A204.1 (cell line): ENCODE measurements at regions not wholly inside any gene's neighbourhood (a gene's known extent, or its start where the extent isn't known, plus 50 kb on each side); places are given as distances from the start of the nearest gene placed in this dataset.

Experiments
- FAIRE-seq: peaks from 2 replicates; lab custom pipeline; 2012; peaks lifted over from hg19 to GRCh38; lab: Jason Lieb, UNC

DNA sequence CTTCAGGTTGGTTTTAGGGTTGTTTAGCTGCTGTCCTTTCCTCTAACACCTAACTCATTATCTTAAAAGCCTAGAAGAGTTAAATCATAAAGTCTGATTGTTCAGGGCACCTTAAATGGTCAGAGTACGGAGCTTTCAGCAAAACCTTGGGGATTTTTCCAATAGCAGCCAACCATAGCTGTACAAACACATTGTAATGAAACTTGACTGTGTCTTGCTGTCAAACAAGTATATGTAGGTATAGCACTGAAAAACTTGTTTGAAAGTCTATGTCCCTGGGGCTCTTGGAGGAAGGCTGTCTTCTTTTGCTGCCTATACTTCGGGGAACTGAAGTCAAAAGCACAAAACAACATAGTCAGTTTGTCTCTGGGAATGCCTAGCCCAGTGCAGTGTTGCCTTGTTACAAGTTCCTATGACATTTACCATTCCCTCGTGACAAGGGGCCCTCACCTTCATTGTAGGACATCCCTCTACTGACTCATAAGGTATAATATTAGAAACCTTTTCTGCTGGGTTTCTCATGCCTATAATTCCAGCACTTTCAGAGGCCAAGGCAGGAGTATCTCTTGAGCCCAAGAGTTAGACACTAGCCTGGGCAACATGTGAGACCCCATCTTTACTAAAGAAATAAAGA lies 474.5 kb upstream of the NBEA start:
- no peak for FAIRE-seq

DNA sequence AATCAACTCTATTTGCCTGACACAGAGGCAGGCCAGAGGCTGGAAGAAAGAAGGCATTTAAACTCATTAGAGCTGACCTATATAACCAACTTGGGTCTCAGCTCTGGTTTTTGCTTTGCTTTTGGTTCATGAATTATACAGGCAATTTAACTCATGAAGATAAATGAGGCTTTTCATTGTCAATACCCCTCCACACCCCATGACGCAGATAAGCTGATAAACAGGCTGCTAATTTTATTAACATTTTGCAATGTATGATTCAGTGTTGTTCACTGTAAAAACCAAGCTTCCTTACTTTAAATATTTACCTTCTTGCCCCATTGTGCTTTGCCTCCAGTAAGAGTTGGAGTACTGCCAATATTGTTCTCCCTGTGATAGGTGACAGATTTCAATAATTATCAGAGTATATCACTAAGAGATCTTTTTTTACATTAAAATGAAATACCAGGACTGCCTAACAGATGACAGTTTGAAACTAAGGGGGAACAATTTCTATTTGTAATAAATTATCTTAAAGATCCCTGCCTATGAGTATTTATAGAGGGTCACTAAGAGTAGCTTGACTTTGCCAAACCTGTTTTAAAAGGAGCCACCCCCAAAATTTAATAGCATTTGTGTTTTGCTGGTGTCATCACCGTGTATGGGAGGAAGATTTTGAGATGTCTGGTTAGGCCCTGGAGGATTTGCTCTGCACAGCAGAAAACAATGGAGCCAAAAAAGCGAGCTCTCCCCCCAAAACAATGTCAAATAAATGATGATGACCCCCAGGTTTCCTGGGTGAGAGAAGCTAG lies 472.7 kb upstream of the NBEA start:
- no peak for FAIRE-seq

- no peak for FAIRE-seq
Observed at GRCh38 chr13:34474187-34474868, 467.7 kb upstream of the NBEA start.

GRCh38 chr13:34478376-34478775 lies 463.7 kb upstream of the NBEA start:
- FAIRE-seq, result no peak

- FAIRE-seq, result no peak
Observed at GRCh38 chr13:34502011-34502410, 440.1 kb upstream of the NBEA start.

DNA sequence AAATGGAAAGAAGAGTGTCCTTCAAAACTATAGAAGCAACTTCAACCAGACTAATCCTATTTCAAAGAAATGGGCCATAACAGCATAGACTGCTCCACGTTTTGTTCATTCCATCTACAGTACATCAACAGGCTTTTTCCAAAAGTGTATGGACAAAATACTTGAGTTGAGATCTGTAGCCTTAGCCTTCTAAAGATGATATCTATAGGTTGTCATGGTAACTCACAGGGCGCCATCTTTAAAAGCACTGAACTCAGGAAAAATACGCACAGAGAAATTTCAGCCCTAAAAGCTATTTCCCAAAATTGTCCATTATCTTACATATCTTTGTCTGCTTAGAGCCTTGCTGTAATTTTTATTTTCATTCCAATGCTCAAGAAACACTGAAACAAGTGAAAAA lies 439.4 kb upstream of the NBEA start:
- no peak for FAIRE-seq

DNA sequence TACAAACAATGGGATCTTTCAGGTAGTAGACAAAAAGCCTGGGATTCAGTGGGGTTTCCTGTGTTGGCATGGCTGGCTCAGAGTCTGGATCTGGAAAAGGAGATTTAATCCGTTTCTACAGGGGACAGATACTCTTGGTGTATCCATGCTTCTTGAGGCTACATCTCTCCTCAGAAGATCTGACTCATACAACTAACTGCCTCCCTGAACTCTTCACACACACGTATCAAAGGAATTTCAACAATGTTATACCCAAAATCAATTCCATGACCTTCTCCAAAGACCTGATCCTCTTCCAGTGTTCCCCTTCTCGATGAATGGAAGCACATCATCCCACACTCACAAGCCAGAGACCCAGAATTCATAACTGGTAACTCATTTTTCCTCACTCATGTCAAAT lies 435.3 kb upstream of the NBEA start:
- FAIRE-seq, result no peak

DNA sequence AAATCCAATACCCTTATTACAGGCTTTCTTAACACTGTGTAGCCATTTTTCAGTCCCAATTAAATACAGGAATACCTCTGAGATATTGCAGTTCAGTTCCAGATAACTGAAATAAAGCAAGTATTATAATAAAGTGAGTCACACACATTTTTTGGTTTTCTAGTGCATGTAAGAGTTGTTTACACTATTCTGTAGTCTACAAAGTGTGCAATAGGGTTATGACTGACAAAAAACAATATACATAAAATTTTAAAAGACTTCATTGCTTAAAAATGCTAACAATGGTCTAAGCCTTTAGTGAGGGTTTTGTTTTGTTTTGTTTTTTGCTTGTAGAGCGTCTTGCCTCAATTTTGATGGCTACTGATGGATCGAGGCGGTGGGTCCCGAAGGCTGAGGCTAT lies 434.4 kb upstream of the NBEA start:
- FAIRE-seq, result no peak

GRCh38 chr13:34512817-34513216 lies 429.3 kb upstream of the NBEA start:
- no peak for FAIRE-seq

GRCh38 chr13:34513526-34513925 lies 428.5 kb upstream of the NBEA start:
- FAIRE-seq, result no peak

DNA sequence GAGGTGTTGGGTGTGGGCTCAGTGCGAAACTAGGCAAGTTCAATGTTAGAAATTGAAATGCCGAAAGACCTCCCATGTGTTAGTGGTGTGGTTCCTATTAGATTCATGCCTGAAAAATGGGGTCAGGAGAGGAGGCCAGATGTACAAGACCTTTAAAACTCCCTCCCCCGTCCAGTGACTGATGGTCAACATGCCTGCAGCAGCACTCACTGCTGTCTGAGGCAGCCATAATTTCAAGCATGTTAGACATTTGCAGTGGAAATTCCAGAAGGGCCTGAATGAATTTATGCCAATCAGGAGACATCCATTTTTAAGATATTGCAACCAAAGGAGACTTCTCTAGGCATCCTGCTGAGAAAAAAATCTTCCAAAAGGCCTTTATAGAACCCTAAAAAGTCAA lies 426.9 kb upstream of the NBEA start:
- no peak for FAIRE-seq

GRCh38 chr13:34521171-34521570 lies 420.9 kb upstream of the NBEA start:
- FAIRE-seq, result no peak

GRCh38 chr13:34522808-34523207 lies 419.3 kb upstream of the NBEA start:
- FAIRE-seq, result no peak

- no peak for FAIRE-seq
Observed at GRCh38 chr13:34523406-34523805, 418.7 kb upstream of the NBEA start.

DNA sequence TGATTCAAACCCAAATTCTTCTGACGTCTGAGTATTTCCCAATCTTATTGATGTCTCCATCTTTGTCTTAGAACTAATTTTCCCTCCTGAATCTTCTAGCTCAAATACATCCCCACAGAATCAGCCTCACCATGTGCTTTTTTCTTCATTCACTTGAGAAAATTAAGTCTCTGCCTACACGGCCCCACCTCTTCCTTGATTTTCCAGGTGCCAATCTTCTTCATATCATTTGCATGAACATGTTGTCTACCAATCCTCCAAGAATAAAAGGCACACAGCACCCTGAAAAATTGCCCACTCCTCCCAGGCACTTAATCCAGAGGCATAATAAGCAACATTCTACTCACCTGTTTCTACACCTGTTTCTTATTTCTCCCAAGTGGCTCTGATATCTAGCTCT lies 408.1 kb upstream of the NBEA start:
- no peak for FAIRE-seq

DNA sequence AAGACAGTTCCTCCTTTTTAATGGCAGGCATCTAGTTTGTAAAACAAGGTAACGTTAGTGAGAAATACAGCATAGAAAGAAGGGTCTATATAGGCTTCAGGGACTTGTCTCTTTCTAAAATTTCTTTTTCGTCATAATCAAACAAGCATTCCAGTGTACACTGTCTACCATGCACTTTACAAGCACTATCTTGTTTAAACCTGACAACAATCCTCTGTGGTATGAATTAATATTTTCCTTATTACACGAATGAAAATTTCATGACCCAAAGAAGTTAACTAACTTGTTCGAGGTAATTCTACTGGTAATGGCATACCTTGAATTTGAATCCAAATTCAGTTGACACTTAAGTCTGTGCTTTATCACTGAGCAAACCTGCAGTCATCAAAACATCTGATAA lies 399.7 kb upstream of the NBEA start:
- FAIRE-seq, result no peak

GRCh38 chr13:34543836-34544235 lies 398.2 kb upstream of the NBEA start:
- peak; percentile 67 for FAIRE-seq

- FAIRE-seq, result no peak
Observed at GRCh38 chr13:34545461-34545860, 396.6 kb upstream of the NBEA start.

GRCh38 chr13:34546344-34547250 lies 395.5 kb upstream of the NBEA start:
- no peak for FAIRE-seq

- no peak for FAIRE-seq
Observed at GRCh38 chr13:34547929-34548328, 394.1 kb upstream of the NBEA start.

DNA sequence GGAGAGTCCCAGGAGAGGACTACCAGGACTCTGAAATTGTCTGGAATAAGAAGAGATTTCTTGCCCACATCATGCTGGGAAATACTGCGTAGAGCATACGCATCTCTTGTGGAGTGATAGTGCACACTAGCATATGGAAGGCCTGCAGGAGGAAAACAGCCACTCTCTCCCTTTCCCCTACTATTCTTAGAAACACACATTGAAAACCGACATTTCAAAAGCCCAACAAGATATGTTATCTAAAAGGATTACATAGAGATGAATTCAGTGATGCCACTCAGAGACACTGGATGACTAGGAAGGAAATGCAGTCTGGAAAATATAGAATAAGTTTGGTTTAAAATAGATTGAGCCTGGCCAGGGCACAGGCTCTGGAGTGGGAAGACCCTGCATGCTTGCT lies 388.7 kb upstream of the NBEA start:
- no peak for FAIRE-seq

- FAIRE-seq, result no peak
Observed at GRCh38 chr13:34555988-34556387, 386.1 kb upstream of the NBEA start.

DNA sequence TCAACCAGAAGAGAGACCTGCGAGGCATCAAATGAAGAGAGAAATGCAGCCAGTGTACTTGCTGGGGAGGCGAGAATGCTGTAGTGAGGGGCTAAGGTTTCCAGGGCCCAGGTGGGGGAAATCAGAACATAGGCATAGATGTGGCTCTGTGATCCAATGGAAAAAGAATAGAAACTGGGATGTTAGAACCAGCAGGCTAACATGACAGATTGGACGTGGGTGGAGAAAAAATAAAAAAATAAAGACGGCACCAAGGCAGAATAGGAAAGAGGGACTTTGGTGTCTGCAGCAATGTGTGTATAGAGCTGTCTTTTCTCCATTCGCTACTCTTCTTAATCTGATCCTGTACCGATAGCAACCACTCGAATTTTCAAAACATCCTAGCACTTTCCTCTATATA lies 381.0 kb upstream of the NBEA start:
- no peak for FAIRE-seq
